Left renal pelvis (tissue), 4 donors: ENCODE measurements at regions not wholly inside any gene's neighbourhood (a gene's known extent, or its start where the extent isn't known, plus 50 kb on each side); places are given as distances from the start of the nearest gene placed in this dataset.
"Not testable (repeated sequence)": the region's sequence is repeated elsewhere in the genome, so short reads cannot be mapped to it uniquely, and the experiment has no call there.

Experiments
- DNase-seq, 4 donors: peaks; one replicate each; pipeline ENCODE4 v3.0.0-alpha.2; 2013; ENCODE audit warnings: low read depth in 4 of 4, low spot score in 3 of 4

- DNase-seq: no peak
Observed at GRCh38 chr1:181318858-181319235, 164.5 kb upstream of the CACNA1E start.

- DNase-seq: no peak
Observed at GRCh38 chr1:181319907-181320306, 163.4 kb upstream of the CACNA1E start.

- no peak for DNase-seq
Observed at GRCh38 chr1:181324797-181325616, 158.3 kb upstream of the CACNA1E start.

GRCh38 chr1:181325765-181326164 lies 157.6 kb upstream of the CACNA1E start:
- not testable (repeated sequence) for DNase-seq

- no peak for DNase-seq
Observed at GRCh38 chr1:181326348-181326747, 157.0 kb upstream of the CACNA1E start.

- DNase-seq: no peak
Observed at GRCh38 chr1:181327796-181328195, 155.5 kb upstream of the CACNA1E start.

GRCh38 chr1:181334724-181335123 lies 148.6 kb upstream of the CACNA1E start:
- DNase-seq: no peak

- DNase-seq: no peak
Observed at GRCh38 chr1:181335631-181336030, 147.7 kb upstream of the CACNA1E start.

GRCh38 chr1:181341026-181341632 lies 142.2 kb upstream of the CACNA1E start:
- no peak for DNase-seq

GRCh38 chr1:181344091-181344490 lies 139.2 kb upstream of the CACNA1E start:
- no peak for DNase-seq

GRCh38 chr1:181345146-181345545 lies 138.2 kb upstream of the CACNA1E start:
- no peak for DNase-seq

GRCh38 chr1:181347495-181348390 lies 135.6 kb upstream of the CACNA1E start:
- no peak for DNase-seq

GRCh38 chr1:181349512-181349911 lies 133.8 kb upstream of the CACNA1E start:
- DNase-seq: no peak

GRCh38 chr1:181350131-181350530 lies 133.2 kb upstream of the CACNA1E start:
- no peak for DNase-seq

GRCh38 chr1:181351740-181352139 lies 131.6 kb upstream of the CACNA1E start:
- no peak for DNase-seq

- no peak for DNase-seq
Observed at GRCh38 chr1:181352695-181353094, 130.6 kb upstream of the CACNA1E start.

GRCh38 chr1:181353526-181353925 lies 129.8 kb upstream of the CACNA1E start:
- DNase-seq: no peak

GRCh38 chr1:181354865-181355264 lies 128.5 kb upstream of the CACNA1E start:
- no peak for DNase-seq

GRCh38 chr1:181356505-181357340 lies 126.6 kb upstream of the CACNA1E start:
- DNase-seq: no peak

- DNase-seq: no peak
Observed at GRCh38 chr1:181359012-181359411, 124.3 kb upstream of the CACNA1E start.
